MCF 10A (cell line): ENCODE measurements at regions not wholly inside any gene's neighbourhood (a gene's known extent, or its start where the extent isn't known, plus 50 kb on each side); places are given as distances from the start of the nearest gene placed in this dataset.

ENCODE experiments used
- BruUV-seq: library from RNA; stranded (reverse); fragments of 400-500 nt; replicated peaks from 2 replicates; lab custom pipeline; 2021; lab: Mats Ljungman, UMichigan
- CTCF ChIA-PET: fragments of 300-600 bp; sonication (Branson Sonifier 250); formaldehyde crosslinking; extraction: SDS; loops from one replicate; lab custom pipeline; 2021; ENCODE audit warnings: antibody characterized with exemption, inconsistent platforms; lab: Yijun Ruan, JAX
- POLR2A ChIA-PET: fragments of 300-600, 350-650 bp; sonication (Branson Sonifier 250); formaldehyde crosslinking; extraction: SDS; loops from one replicate; lab custom pipeline; 2020; ENCODE audit warnings: antibody characterized with exemption, inconsistent platforms; lab: Yijun Ruan, JAX
- DNase-seq: peaks from one replicate; pipeline ENCODE4 v3.0.0-alpha.2; 2018; ENCODE audit not compliant: unreplicated experiment
- H3K27ac Mint-ChIP-seq: one replicate; pipeline ENCODE4 v1.8.0; 2022; ENCODE audit warnings: mild to moderate bottlenecking, low read depth, mixed read lengths; ENCODE audit not compliant: unreplicated experiment
- H3K27me3 Mint-ChIP-seq: one replicate; pipeline ENCODE4 v1.8.0; 2022; ENCODE audit warnings: mixed read lengths; ENCODE audit not compliant: insufficient read depth, unreplicated experiment
- H3K36me3 Mint-ChIP-seq: one replicate; pipeline ENCODE4 v1.8.0; 2022; ENCODE audit warnings: mild to moderate bottlenecking, moderate library complexity, mixed read lengths; ENCODE audit not compliant: insufficient read depth, unreplicated experiment
- H3K4me1 Mint-ChIP-seq: one replicate; pipeline ENCODE4 v1.8.0; 2022; ENCODE audit warnings: mixed read lengths; ENCODE audit not compliant: insufficient read depth, unreplicated experiment
- H3K4me3 Mint-ChIP-seq: one replicate; pipeline ENCODE4 v1.8.0; 2022; ENCODE audit warnings: mild to moderate bottlenecking, moderate library complexity, mixed read lengths; ENCODE audit not compliant: unreplicated experiment
- H3K9me3 Mint-ChIP-seq: one replicate; pipeline ENCODE4 v1.8.0; 2022; ENCODE audit warnings: mixed read lengths; ENCODE audit not compliant: unreplicated experiment
- CTCF ChIP-seq: fragments of 200-600 bp; IDR thresholded peaks from one replicate; pipeline ENCODE4 v1.8.0; 2022; ENCODE audit warnings: antibody characterized with exemption, mild to moderate bottlenecking; ENCODE audit not compliant: unreplicated experiment
- intact Hi-C: fragments of 100-400 bp; cut with micrococcal nuclease; formaldehyde crosslinking; loops from 2 replicates; pipeline ENCODE4 v1.14.1; 2022

GRCh38 chr11:19574916-19575315 lies 137.7 kb upstream of the NAV2 start:
- Mint-ChIP-seq H3K4me1 (no peaks in the 10 kb centered on the region), H3K27me3 (no peaks in the 10 kb centered on the region), H3K9me3 (no peaks in the 10 kb centered on the region), H3K27ac (no peak overlapping the region), H3K36me3 (no peaks in the 10 kb centered on the region), H3K4me3 (no peak overlapping the region)
- POLR2A ChIA-PET: interaction anchor here (0.9 kb wide), 1 partner anchor 15 kb away, joined by 3 read pairs; no protein-coding TSS in a partner anchor
- no peak for DNase-seq
- CTCF ChIA-PET: interaction anchor here (0.6 to 2.1 kb wide), 4 partner anchors 11 to 570 kb away, joined by 3 to 14 read pairs (median 5); no protein-coding TSS in a partner anchor
- no TSS peak for BruUV-seq
- intact Hi-C loops: no loop called here
- no peak for TF ChIP-seq CTCF

- TF ChIP-seq CTCF: no peak
- DNase-seq: no peak
- H3K27ac Mint-ChIP-seq: no peak overlapping the region
- no peak overlapping the region for H3K4me3 Mint-ChIP-seq
- H3K4me1 Mint-ChIP-seq: no peaks in the 10 kb centered on the region
- POLR2A ChIA-PET: interaction anchor here (0.6 kb wide), 1 partner anchor 63 kb away, joined by 3 read pairs; no protein-coding TSS in a partner anchor
- no peaks in the 10 kb centered on the region for H3K9me3 Mint-ChIP-seq
- no peaks in the 10 kb centered on the region for H3K27me3 Mint-ChIP-seq
- no TSS peak for BruUV-seq
- intact Hi-C loops: no loop called here
- no peaks in the 10 kb centered on the region for H3K36me3 Mint-ChIP-seq
- CTCF ChIA-PET: interaction anchor here (0.7 to 3.6 kb wide), 8 partner anchors 8 to 496 kb away, joined by 3 to 22 read pairs (median 8); no protein-coding TSS in a partner anchor
Measured at GRCh38 chr11:19573666-19574065, 139.0 kb upstream of the NAV2 start.

GRCh38 chr11:19571906-19572305 lies 140.7 kb upstream of the NAV2 start:
- CTCF ChIA-PET: interaction anchor here (0.6 to 3.6 kb wide), 11 partner anchors 8 to 494 kb away, joined by 3 to 22 read pairs (median 4); no protein-coding TSS in a partner anchor
- H3K27me3 Mint-ChIP-seq: no peaks in the 10 kb centered on the region
- no peak for DNase-seq
- no peak overlapping the region for H3K4me3 Mint-ChIP-seq
- POLR2A ChIA-PET: no interaction called here
- TF ChIP-seq CTCF: no peak
- no peaks in the 10 kb centered on the region for H3K4me1 Mint-ChIP-seq
- intact Hi-C loops: no loop called here
- H3K27ac Mint-ChIP-seq: no peak overlapping the region
- BruUV-seq: no TSS peak
- no peaks in the 10 kb centered on the region for H3K9me3 Mint-ChIP-seq
- no peaks in the 10 kb centered on the region for H3K36me3 Mint-ChIP-seq

- H3K4me1 Mint-ChIP-seq: no peaks in the 10 kb centered on the region
- no peak overlapping the region for H3K27ac Mint-ChIP-seq
- CTCF ChIA-PET: interaction anchor here (0.9 to 18.2 kb wide), 4 partner anchors 11 to 500 kb away, joined by 3 to 408 read pairs (median 9); no protein-coding TSS in a partner anchor
- DNase-seq: no peak
- H3K9me3 Mint-ChIP-seq: no peaks in the 10 kb centered on the region
- no TSS peak for BruUV-seq
- H3K36me3 Mint-ChIP-seq: no peaks in the 10 kb centered on the region
- no peak for TF ChIP-seq CTCF
- intact Hi-C loops: no loop called here
- POLR2A ChIA-PET: no interaction called here
- no peak overlapping the region for H3K4me3 Mint-ChIP-seq
- H3K27me3 Mint-ChIP-seq: no peaks in the 10 kb centered on the region
Measured at GRCh38 chr11:19570889-19571288, 141.7 kb upstream of the NAV2 start.
